NCI-H1092 (cell line): ENCODE measurements at regions not wholly inside any gene's neighbourhood (a gene's known extent, or its start where the extent isn't known, plus 50 kb on each side); places are given as distances from the start of the nearest gene placed in this dataset.

ENCODE experiments used
- DNase-seq: peaks from one replicate; lab custom pipeline; 2025; lab: John Stamatoyannopoulos, UW

GRCh38 chr2:120515759-120516678 is 170.1 kb downstream of the INHBB start:
- no peak for DNase-seq

GRCh38 chr2:120516679-120517314 is 170.9 kb downstream of the INHBB start:
- DNase-seq, result no peak

- no peak for DNase-seq
Observed at GRCh38 chr2:120517751-120518469, 172.0 kb downstream of the INHBB start.

- DNase-seq, result no peak
Observed at GRCh38 chr2:120518819-120519218, 172.9 kb downstream of the INHBB start.

- DNase-seq, result no peak
Observed at GRCh38 chr2:120519469-120519868, 173.5 kb downstream of the INHBB start.

GRCh38 chr2:120520454-120520853 is 174.5 kb downstream of the INHBB start:
- DNase-seq, result no peak

- no peak for DNase-seq
Observed at GRCh38 chr2:120520929-120521912, 175.3 kb downstream of the INHBB start.

- DNase-seq, result no peak
Observed at GRCh38 chr2:120522151-120522751, 176.3 kb downstream of the INHBB start.

GRCh38 chr2:120523766-120524165 is 177.8 kb downstream of the INHBB start:
- no peak for DNase-seq

GRCh38 chr2:120524174-120524573 is 178.2 kb downstream of the INHBB start:
- no peak for DNase-seq

- no peak for DNase-seq
Observed at GRCh38 chr2:120525056-120526046, 179.4 kb downstream of the INHBB start.

GRCh38 chr2:120526047-120526562 is 180.2 kb downstream of the INHBB start:
- DNase-seq, result no peak

GRCh38 chr2:120526997-120527945 is 181.3 kb downstream of the INHBB start:
- DNase-seq, result no peak

GRCh38 chr2:120528051-120528692 is 182.2 kb downstream of the INHBB start:
- no peak for DNase-seq

GRCh38 chr2:120528693-120529076 is 182.7 kb downstream of the INHBB start:
- DNase-seq, result no peak

GRCh38 chr2:120530781-120531180 is 184.8 kb downstream of the INHBB start:
- no peak for DNase-seq

- no peak for DNase-seq
Observed at GRCh38 chr2:120531365-120531764, 185.4 kb downstream of the INHBB start.
